IPS-18a (cell line): ENCODE measurements at regions not wholly inside any gene's neighbourhood (a gene's known extent, or its start where the extent isn't known, plus 50 kb on each side); places are given as distances from the start of the nearest gene placed in this dataset.
"Not testable (repeated sequence)": the region's sequence is repeated elsewhere in the genome, so short reads cannot be mapped to it uniquely, and the experiment has no call there.

ENCODE experiments used
- H3K27ac ChIP-seq: one replicate; pipeline ENCODE4 v1.5.1; 2013; ENCODE audit warnings: low read length
- H3K27me3 ChIP-seq: one replicate; pipeline ENCODE4 v1.6.1; 2013; ENCODE audit warnings: mild to moderate bottlenecking, low read length; ENCODE audit not compliant: control insufficient read depth, insufficient read depth
- H3K36me3 ChIP-seq: one replicate; pipeline ENCODE4 v1.6.1; 2013; ENCODE audit warnings: low read depth, low read length; ENCODE audit not compliant: control insufficient read depth
- H3K4me1 ChIP-seq: one replicate; pipeline ENCODE4 v1.6.1; 2013; ENCODE audit warnings: low read depth, low read length; ENCODE audit not compliant: control insufficient read depth
- H3K4me3 ChIP-seq: one replicate; pipeline ENCODE4 v1.5.1; 2013; ENCODE audit warnings: low read length
- H3K9ac ChIP-seq: one replicate; pipeline ENCODE4 v1.6.1; 2013; ENCODE audit warnings: mild to moderate bottlenecking, low read length, moderate library complexity
- H3K9me3 ChIP-seq: one replicate; pipeline ENCODE4 v1.6.1; 2013; ENCODE audit warnings: low read depth, low read length; ENCODE audit not compliant: control insufficient read depth

DNA sequence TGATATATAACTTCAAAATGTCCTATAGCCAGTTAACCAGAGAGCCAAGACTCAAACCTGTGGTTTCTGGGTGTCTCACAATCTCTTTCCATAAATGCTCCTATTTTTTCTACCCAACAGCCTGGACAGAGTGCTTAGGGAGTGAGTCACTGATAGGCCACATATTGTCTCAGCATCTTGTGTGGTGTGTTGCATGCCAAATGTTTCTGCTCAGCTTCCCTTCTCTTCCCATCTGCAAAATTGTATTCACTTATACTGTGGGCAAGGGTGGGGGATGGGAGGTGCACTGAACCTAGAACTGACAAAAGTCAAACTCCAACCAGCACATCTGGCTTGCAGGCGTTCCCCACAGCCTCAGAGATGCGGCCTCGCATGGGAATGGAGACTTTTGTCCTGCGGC, 123.3 kb downstream of the KCNA5 start:
- no peak overlapping the region for H3K27ac ChIP-seq
- H3K4me1 ChIP-seq: peaks cover 4% of the 10 kb centered on the region

DNA sequence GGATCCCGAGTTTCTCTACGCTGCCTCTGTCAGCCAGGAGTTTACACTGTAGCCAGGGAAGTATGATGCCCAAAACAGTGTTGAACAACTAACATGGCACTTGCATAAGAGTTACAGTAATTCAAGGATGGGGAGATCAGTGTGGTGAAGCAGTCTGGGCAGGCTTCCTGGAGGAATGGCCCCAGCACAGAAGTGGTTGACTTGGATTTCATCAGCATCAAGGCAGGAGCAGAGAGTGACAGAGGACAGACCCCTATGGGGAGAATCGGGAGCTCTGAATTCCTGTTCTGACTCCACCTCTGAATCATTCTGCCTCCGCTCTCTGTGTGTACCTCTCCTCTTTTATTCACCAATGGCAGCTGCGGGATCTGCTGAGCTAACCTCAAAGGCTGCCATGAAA, 124.5 kb downstream of the KCNA5 start:
- Histone ChIP-seq H3K36me3 (no peaks in the 10 kb centered on the region), H3K27me3 (no peaks in the 10 kb centered on the region), H3K27ac (no peak overlapping the region), H3K4me1 (peaks cover 4% of the 10 kb centered on the region), H3K9me3 (no peaks in the 10 kb centered on the region), H3K4me3 (no peak overlapping the region), H3K9ac (no peak overlapping the region)

More for the DNA sequence above, 123.3 kb downstream of the KCNA5 start:
- Histone ChIP-seq H3K36me3 (no peaks in the 10 kb centered on the region), H3K9me3 (no peaks in the 10 kb centered on the region), H3K9ac (no peak overlapping the region), H3K4me3 (no peak overlapping the region), H3K27me3 (no peaks in the 10 kb centered on the region)

DNA sequence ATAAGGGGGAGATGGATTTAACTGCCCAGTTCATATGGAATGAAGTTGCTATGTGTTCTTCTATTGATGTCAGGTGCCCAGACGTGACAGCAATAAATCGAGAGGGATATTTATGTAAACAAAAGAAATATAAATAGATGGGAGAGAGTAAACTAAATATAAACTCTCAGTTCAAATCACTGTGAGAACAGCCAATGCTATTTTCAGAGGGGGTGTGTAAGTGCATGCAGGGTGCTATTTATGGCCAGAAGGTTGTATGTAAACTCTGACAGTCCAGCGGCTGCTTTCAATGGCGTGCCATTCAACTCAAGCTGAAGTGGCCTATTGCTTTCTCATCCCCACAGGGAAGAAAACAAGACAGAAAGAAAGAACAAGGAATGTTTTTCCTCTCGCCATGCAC, 127.2 kb downstream of the KCNA5 start:
- Histone ChIP-seq H3K27ac (no peak overlapping the region), H3K36me3 (no peaks in the 10 kb centered on the region), H3K27me3 (no peaks in the 10 kb centered on the region), H3K9ac (no peak overlapping the region), H3K4me3 (no peak overlapping the region), H3K4me1 (peaks cover 4% of the 10 kb centered on the region), H3K9me3 (no peaks in the 10 kb centered on the region)

DNA sequence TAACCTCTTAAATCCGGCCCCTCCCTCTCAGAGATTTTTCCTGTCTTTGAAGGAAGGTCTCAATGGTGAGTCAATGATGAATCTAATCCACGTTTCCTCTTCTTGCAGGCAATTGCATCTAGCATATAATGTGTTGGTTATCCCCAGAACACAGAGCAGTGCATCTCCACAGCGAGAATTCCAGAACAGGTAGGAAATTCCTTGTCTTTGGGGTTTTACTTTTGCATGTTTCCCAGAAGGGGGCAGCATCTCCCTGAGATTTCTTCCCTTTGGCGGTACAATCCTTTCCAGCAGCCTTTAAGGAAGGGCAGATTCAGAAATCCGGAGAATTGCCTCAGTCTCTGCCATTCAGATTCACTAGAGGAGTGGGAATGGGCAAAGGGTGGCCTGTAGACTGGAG, 128.0 kb downstream of the KCNA5 start:
- H3K36me3 ChIP-seq: no peaks in the 10 kb centered on the region
- no peaks in the 10 kb centered on the region for H3K9me3 ChIP-seq
- H3K4me1 ChIP-seq: peaks cover 4% of the 10 kb centered on the region
- no peak overlapping the region for H3K9ac ChIP-seq
- no peak overlapping the region for H3K27ac ChIP-seq
- no peaks in the 10 kb centered on the region for H3K27me3 ChIP-seq
- no peak overlapping the region for H3K4me3 ChIP-seq

DNA sequence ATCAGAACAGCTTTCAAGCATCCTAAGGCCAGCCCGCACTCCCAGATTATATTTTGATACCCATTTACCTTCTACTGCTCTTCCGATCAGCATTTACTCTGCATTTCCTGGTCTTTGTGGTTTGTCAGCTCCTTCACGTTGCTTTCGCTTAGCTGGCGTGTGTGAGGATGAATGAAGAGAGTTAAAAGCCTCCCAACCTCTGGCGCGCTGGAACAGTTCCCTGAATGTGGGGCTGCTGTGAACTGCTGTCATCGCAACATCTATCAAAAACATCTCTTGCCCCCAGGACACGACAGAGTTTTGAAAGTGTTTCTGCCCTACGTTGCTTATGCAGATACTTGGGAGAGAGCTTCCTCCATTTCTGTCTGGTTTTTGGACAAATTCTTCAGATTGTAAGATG, 129.2 kb downstream of the KCNA5 start:
- Histone ChIP-seq H3K9me3 (no peaks in the 10 kb centered on the region), H3K27me3 (no peaks in the 10 kb centered on the region), H3K9ac (no peak overlapping the region), H3K4me3 (no peak overlapping the region), H3K27ac (no peak overlapping the region), H3K4me1 (no peaks in the 10 kb centered on the region), H3K36me3 (no peaks in the 10 kb centered on the region)

DNA sequence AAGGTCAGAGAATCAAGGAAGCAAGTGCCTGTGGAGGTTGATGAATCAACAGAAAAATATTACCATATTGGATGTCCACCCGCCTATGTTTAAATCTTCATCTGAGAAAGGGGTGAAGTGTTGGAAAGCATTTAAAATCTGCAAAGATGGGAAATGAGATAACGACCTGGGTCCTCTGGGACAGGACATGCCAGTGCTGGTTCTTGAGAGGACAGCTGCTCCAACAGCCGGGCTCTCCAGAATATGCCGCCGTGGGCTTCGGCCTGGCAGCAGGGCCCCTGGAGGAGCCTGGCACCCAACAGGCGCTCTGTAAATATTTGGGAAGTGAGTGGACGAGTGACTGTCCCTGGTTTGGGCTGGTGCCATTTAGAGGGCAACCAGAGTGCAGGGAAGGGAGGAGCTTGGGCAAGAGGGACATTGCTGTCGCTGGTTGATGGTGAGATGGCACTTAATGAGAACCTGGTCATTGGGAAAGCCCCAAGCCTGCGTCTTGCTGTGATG, 129.9 kb downstream of the KCNA5 start:
- Histone ChIP-seq H3K4me3 (no peak overlapping the region), H3K9ac (no peak overlapping the region), H3K9me3 (no peaks in the 10 kb centered on the region), H3K4me1 (no peaks in the 10 kb centered on the region), H3K27me3 (no peaks in the 10 kb centered on the region), H3K36me3 (no peaks in the 10 kb centered on the region), H3K27ac (no peak overlapping the region)

DNA sequence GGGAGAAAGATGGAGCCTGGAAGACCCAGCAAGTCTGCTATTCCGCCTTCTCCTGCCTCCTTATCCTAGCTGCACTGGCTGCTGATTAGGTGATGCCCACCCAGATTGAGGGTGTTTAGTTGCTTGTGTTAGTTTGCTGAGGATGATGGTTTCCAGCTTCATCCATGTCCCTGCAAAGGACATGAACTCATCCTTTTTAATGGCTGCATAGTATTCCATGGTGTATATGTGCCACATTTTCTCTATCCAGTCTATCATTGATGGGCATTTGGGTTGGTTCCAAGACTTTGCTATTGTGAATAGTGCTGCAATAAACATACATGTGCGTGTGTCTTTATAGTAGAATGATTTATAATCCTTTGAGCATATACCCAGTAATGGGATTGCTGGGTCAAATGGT, 131.7 kb downstream of the KCNA5 start:
- not testable (repeated sequence) for H3K27me3 ChIP-seq, H3K9ac ChIP-seq, H3K4me3 ChIP-seq, H3K9me3 ChIP-seq, H3K36me3 ChIP-seq, H3K4me1 ChIP-seq, H3K27ac ChIP-seq

DNA sequence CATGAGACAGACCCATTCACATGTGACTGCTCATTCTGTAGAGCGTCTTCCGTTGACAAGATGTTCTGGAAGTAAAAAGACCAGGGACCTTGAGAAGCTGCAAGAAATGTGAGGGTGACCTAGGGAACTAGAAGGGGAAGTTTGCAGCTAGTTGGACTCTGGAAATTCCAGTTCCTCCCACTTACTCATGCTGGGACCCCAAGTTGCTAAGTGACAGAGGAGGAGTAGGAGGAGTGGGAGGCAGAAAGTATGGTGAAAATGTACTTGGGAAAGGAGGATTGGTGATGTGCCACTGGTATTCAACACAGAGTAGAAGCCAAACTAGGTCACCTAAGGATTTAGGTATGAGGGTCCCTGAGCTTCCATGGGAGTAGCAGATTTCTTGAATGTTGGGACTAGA, 132.4 kb downstream of the KCNA5 start:
- Histone ChIP-seq H3K9me3 (no peaks in the 10 kb centered on the region), H3K36me3 (no peaks in the 10 kb centered on the region), H3K9ac (no peak overlapping the region), H3K4me1 (no peaks in the 10 kb centered on the region), H3K27ac (no peak overlapping the region), H3K27me3 (no peaks in the 10 kb centered on the region), H3K4me3 (no peak overlapping the region)

DNA sequence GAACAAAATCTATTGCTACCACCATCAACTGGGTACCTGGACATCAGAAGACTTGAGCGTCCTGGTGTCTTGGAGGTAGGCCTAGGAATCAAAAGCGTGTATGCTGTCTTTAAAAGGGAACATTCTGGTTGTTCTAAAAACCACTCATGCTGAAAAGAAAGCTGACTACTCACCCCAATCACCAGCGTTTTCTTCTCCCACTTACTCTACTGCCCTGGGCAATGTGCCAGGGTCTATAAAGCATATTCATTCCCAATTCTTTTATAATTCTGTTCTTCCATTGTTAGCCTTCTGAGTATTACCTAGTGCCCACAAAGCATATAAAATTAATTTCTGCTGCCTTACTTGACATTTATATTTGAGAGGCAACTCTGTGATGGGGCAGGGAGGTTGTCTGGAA, 133.4 kb downstream of the KCNA5 start:
- H3K4me1 ChIP-seq: no peaks in the 10 kb centered on the region

DNA sequence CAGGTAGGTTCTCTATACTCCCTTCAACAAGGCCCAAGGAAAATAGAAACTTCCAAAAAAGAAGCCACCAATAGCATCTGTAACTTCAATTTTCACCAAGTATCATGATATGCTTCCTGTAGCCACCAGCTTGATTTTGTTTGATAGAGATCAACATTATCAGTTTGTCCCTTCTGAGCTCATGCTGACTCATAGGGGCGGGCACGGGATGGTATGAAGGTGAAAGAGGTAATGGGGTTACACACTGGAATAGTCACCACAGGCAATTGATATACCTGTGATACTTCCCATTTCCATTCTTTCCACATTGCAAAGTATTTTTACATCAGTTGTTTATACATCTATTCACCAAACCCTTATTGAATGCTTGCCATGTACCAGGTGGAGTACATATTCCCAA, 134.1 kb downstream of the KCNA5 start:
- Histone ChIP-seq H3K27me3 (no peaks in the 10 kb centered on the region), H3K27ac (no peak overlapping the region), H3K36me3 (no peaks in the 10 kb centered on the region), H3K4me3 (no peak overlapping the region), H3K4me1 (no peaks in the 10 kb centered on the region), H3K9me3 (no peaks in the 10 kb centered on the region), H3K9ac (no peak overlapping the region)

More for the DNA sequence above, 133.4 kb downstream of the KCNA5 start:
- H3K27ac ChIP-seq: no peak overlapping the region
- H3K27me3 ChIP-seq: no peaks in the 10 kb centered on the region
- no peaks in the 10 kb centered on the region for H3K36me3 ChIP-seq
- H3K9me3 ChIP-seq: no peaks in the 10 kb centered on the region
- H3K9ac ChIP-seq: no peak overlapping the region
- H3K4me3 ChIP-seq: no peak overlapping the region

DNA sequence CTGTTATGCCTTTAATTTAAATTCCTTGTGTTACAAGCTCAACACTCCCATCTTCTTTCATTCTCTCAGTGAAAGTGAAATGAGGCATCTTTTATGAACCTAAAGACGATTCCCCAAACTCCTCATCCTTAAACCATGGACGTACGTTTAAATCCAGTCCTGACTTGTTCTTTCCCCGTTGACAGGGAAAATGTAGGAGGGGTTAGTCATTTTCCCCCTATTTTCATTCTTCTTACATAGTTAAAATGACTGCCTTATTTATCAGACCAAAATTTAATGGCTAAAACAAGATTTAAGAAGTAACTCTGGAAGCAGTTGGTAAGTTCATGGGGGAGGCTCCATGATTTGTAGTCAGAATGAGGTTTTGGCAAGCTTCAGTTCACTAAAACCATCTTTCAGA, 134.9 kb downstream of the KCNA5 start:
- no peak overlapping the region for H3K27ac ChIP-seq
- H3K9me3 ChIP-seq: no peaks in the 10 kb centered on the region

DNA sequence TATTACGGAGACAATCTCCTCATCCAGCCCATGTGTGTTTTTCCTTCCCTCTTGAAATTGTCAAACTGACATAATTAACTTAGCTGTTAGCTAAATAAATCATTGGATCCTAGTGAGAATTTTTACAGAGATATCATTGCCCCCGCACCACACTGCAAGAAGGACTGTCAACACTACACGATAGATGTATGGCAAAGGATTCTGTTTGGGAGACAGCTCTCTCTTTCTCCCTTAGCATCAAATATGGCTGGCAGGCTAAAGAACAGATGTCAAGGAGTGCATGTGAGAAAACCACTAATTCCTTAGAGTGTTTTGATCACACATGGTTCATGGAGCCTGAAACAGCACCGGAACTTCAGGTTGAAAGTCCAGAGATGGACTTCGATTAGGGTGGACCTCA, 136.8 kb downstream of the KCNA5 start:
- Histone ChIP-seq H3K36me3 (no peaks in the 10 kb centered on the region), H3K9me3 (no peaks in the 10 kb centered on the region), H3K27ac (no peak overlapping the region), H3K9ac (no peak overlapping the region), H3K27me3 (no peaks in the 10 kb centered on the region), H3K4me1 (no peaks in the 10 kb centered on the region), H3K4me3 (no peak overlapping the region)

More for the DNA sequence above, 134.9 kb downstream of the KCNA5 start:
- H3K4me1 ChIP-seq: no peaks in the 10 kb centered on the region
- H3K27me3 ChIP-seq: no peaks in the 10 kb centered on the region
- no peak overlapping the region for H3K9ac ChIP-seq
- no peaks in the 10 kb centered on the region for H3K36me3 ChIP-seq
- H3K4me3 ChIP-seq: no peak overlapping the region
